Natural killer cell treated with Interleukin-12 subunit alpha and Interleukin-12 subunit beta and Interleukin-15 and Interleukin-18, amount 100 ng/mL, for 72 hours (primary cell): ENCODE measurements at regions not wholly inside any gene's neighbourhood (a gene's known extent, or its start where the extent isn't known, plus 50 kb on each side); places are given as distances from the start of the nearest gene placed in this dataset.
"Not testable (repeated sequence)": the region's sequence is repeated elsewhere in the genome, so short reads cannot be mapped to it uniquely, and the experiment has no call there.

Source experiments
- ATAC-seq, 2 donors: fragments of 150-1000 bp; cut with Tn5 transposase in 1 of 2; sonication (Bioruptor Pico), chemical (Tn5 transposase) in 1 of 2; 2 replicates each; pipeline ENCODE4 v1.10.0; 2021
- DNase-seq: peaks from one replicate; pipeline ENCODE4 v3.0.0; 2022; ENCODE audit warnings: low spot score
- H3K27ac Mint-ChIP-seq, 2 donors: 1 replicate in 1 of 2; 2 replicates in 1 of 2; pipeline ENCODE4 v1.8.0; 2022; ENCODE audit warnings: mixed read lengths in 2 of 2, mild to moderate bottlenecking in 1 of 2, moderate library complexity in 1 of 2
- H3K27me3 Mint-ChIP-seq, 2 donors: 1 replicate in 1 of 2; 2 replicates in 1 of 2; pipeline ENCODE4 v1.8.0; 2022; ENCODE audit warnings: mixed read lengths in 2 of 2
- H3K36me3 Mint-ChIP-seq: one replicate; pipeline ENCODE4 v1.8.0; 2022; ENCODE audit warnings: mixed read lengths
- H3K4me1 Mint-ChIP-seq, 2 donors: 1 replicate in 1 of 2; 2 replicates in 1 of 2; pipeline ENCODE4 v1.8.0; 2022; ENCODE audit warnings: low read depth in 2 of 2, mixed read lengths in 2 of 2, mild to moderate bottlenecking in 1 of 2
- H3K4me3 Mint-ChIP-seq: one replicate; pipeline ENCODE4 v1.8.0; 2022; ENCODE audit warnings: mixed read lengths
- H3K9me3 Mint-ChIP-seq: 2 replicates; pipeline ENCODE4 v1.8.0; 2022; ENCODE audit warnings: mixed read lengths

- peaks cover 11 to 12% of the 10 kb centered on the region in 2 donors for H3K27me3 Mint-ChIP-seq
- DNase-seq: no peak
- no peaks in the 10 kb centered on the region for H3K9me3 Mint-ChIP-seq
- H3K27ac Mint-ChIP-seq: peak overlapping the region in 1 of 2 donors; percentile 42
- no peak overlapping the region for H3K4me3 Mint-ChIP-seq
- ATAC-seq: no peak
- peaks cover 5% of the 10 kb centered on the region in 2 donors for H3K4me1 Mint-ChIP-seq
- no peaks in the 10 kb centered on the region for H3K36me3 Mint-ChIP-seq
Observed at GRCh38 chr5:67814569-67815311, 400.8 kb upstream of the PIK3R1 start.

- no peak for ATAC-seq
- Mint-ChIP-seq H3K27me3 (peaks cover 9 to 12% of the 10 kb centered on the region in 2 donors), H3K4me1 (peaks cover 11 to 13% of the 10 kb centered on the region in 2 donors), H3K4me3 (no peak overlapping the region), H3K9me3 (no peaks in the 10 kb centered on the region), H3K36me3 (no peaks in the 10 kb centered on the region), H3K27ac (no peak overlapping the region)
- no peak for DNase-seq
Observed at GRCh38 chr5:67813877-67814539, 401.5 kb upstream of the PIK3R1 start.

- DNase-seq (no peak), ATAC-seq (no peak)
- Mint-ChIP-seq H3K27me3 (peaks cover 9 to 12% of the 10 kb centered on the region in 2 donors), H3K27ac (no peak overlapping the region), H3K4me1 (peaks cover 20 to 22% of the 10 kb centered on the region in 2 donors), H3K9me3 (no peaks in the 10 kb centered on the region), H3K36me3 (no peaks in the 10 kb centered on the region), H3K4me3 (no peak overlapping the region)
Observed at GRCh38 chr5:67809589-67809988, 406.0 kb upstream of the PIK3R1 start.

GRCh38 chr5:67808340-67808739 lies 407.2 kb upstream of the PIK3R1 start:
- Mint-ChIP-seq H3K27me3 (peaks cover 6 to 12% of the 10 kb centered on the region in 2 donors), H3K4me1 (peaks cover 20 to 22% of the 10 kb centered on the region in 2 donors), H3K9me3 (no peaks in the 10 kb centered on the region), H3K27ac (no peak overlapping the region), H3K4me3 (no peak overlapping the region), H3K36me3 (no peaks in the 10 kb centered on the region)
- DNase-seq: no peak
- no peak for ATAC-seq

- Mint-ChIP-seq H3K9me3 (no peaks in the 10 kb centered on the region), H3K36me3 (no peaks in the 10 kb centered on the region), H3K4me3 (no peak overlapping the region), H3K4me1 (peaks cover 20 to 27% of the 10 kb centered on the region in 2 donors), H3K27me3 (peaks cover 3 to 8% of the 10 kb centered on the region in 2 donors), H3K27ac (no peak overlapping the region)
- ATAC-seq: no peak
- no peak for DNase-seq
Observed at GRCh38 chr5:67807439-67807888, 408.1 kb upstream of the PIK3R1 start.

- no peak overlapping the region for H3K4me3 Mint-ChIP-seq
- H3K27ac Mint-ChIP-seq: no peak overlapping the region
- H3K4me1 Mint-ChIP-seq: peaks cover 20 to 27% of the 10 kb centered on the region in 2 donors
- H3K9me3 Mint-ChIP-seq: no peaks in the 10 kb centered on the region
- no peaks in the 10 kb centered on the region for H3K36me3 Mint-ChIP-seq
- ATAC-seq (no peak), DNase-seq (no peak)
- peaks cover 0 to 2% of the 10 kb centered on the region in 2 donors for H3K27me3 Mint-ChIP-seq
Observed at GRCh38 chr5:67806654-67807438, 408.7 kb upstream of the PIK3R1 start.

GRCh38 chr5:67805666-67806348 lies 409.7 kb upstream of the PIK3R1 start:
- no peak overlapping the region for H3K4me3 Mint-ChIP-seq
- no peak overlapping the region for H3K27ac Mint-ChIP-seq
- H3K4me1 Mint-ChIP-seq: peaks cover 20 to 27% of the 10 kb centered on the region in 2 donors
- no peak for DNase-seq
- H3K27me3 Mint-ChIP-seq: no peaks in the 10 kb centered on the region
- no peaks in the 10 kb centered on the region for H3K36me3 Mint-ChIP-seq
- ATAC-seq: no peak
- no peaks in the 10 kb centered on the region for H3K9me3 Mint-ChIP-seq

- Mint-ChIP-seq H3K27ac (peak overlapping the region in 1 of 2 donors; percentile 26), H3K4me3 (no peak overlapping the region), H3K36me3 (no peaks in the 10 kb centered on the region), H3K4me1 (peaks cover 5 to 9% of the 10 kb centered on the region in 2 donors), H3K27me3 (peaks cover 0 to 6% of the 10 kb centered on the region in 2 donors), H3K9me3 (no peaks in the 10 kb centered on the region)
- peak in 1 of 2 donors; percentile 43 for ATAC-seq
- DNase-seq: no peak
Observed at GRCh38 chr5:67802766-67803165, 412.8 kb upstream of the PIK3R1 start.

- Mint-ChIP-seq H3K27ac (no peak overlapping the region), H3K36me3 (no peaks in the 10 kb centered on the region), H3K4me1 (peaks cover 0 to 5% of the 10 kb centered on the region in 2 donors)
Observed at GRCh38 chr5:67799732-67800234, 415.8 kb upstream of the PIK3R1 start.

GRCh38 chr5:67798470-67798869 lies 417.1 kb upstream of the PIK3R1 start:
- H3K27me3 Mint-ChIP-seq, H3K4me3 Mint-ChIP-seq, H3K9me3 Mint-ChIP-seq, H3K36me3 Mint-ChIP-seq, H3K4me1 Mint-ChIP-seq, ATAC-seq, H3K27ac Mint-ChIP-seq, DNase-seq: not testable (repeated sequence)

More at GRCh38 chr5:67799732-67800234, 415.8 kb upstream of the PIK3R1 start:
- DNase-seq: no peak
- Mint-ChIP-seq H3K9me3 (no peaks in the 10 kb centered on the region), H3K27me3 (peaks cover 0 to 6% of the 10 kb centered on the region in 2 donors), H3K4me3 (no peak overlapping the region)
- no peak for ATAC-seq

GRCh38 chr5:67795781-67796477 lies 419.6 kb upstream of the PIK3R1 start:
- ATAC-seq (no peak), DNase-seq (no peak)
- Mint-ChIP-seq H3K4me3 (no peak overlapping the region), H3K4me1 (no peaks in the 10 kb centered on the region), H3K27me3 (peaks cover 0 to 13% of the 10 kb centered on the region in 2 donors), H3K27ac (no peak overlapping the region), H3K36me3 (no peaks in the 10 kb centered on the region), H3K9me3 (no peaks in the 10 kb centered on the region)

- H3K36me3 Mint-ChIP-seq: no peaks in the 10 kb centered on the region
- no peak for ATAC-seq
- no peak overlapping the region for H3K4me3 Mint-ChIP-seq
- no peak for DNase-seq
- H3K27me3 Mint-ChIP-seq: peaks cover 0 to 13% of the 10 kb centered on the region in 2 donors
- no peaks in the 10 kb centered on the region for H3K9me3 Mint-ChIP-seq
- no peak overlapping the region for H3K27ac Mint-ChIP-seq
- H3K4me1 Mint-ChIP-seq: no peaks in the 10 kb centered on the region
Observed at GRCh38 chr5:67793966-67794365, 421.6 kb upstream of the PIK3R1 start.

- H3K27me3 Mint-ChIP-seq: peaks cover 0 to 11% of the 10 kb centered on the region in 2 donors
- no peaks in the 10 kb centered on the region for H3K9me3 Mint-ChIP-seq
- H3K4me3 Mint-ChIP-seq: no peak overlapping the region
- H3K4me1 Mint-ChIP-seq: no peaks in the 10 kb centered on the region
- no peak overlapping the region for H3K27ac Mint-ChIP-seq
- DNase-seq (no peak), ATAC-seq (no peak)
- no peaks in the 10 kb centered on the region for H3K36me3 Mint-ChIP-seq
Observed at GRCh38 chr5:67793418-67793817, 422.1 kb upstream of the PIK3R1 start.
